B cell (primary cell): ENCODE measurements at regions not wholly inside any gene's neighbourhood (a gene's known extent, or its start where the extent isn't known, plus 50 kb on each side); places are given as distances from the start of the nearest gene placed in this dataset.

Source experiments
- ATAC-seq: fragments of 200-7000 bp; cut with Tn5 transposase; one replicate; pipeline ENCODE4 v1.10.0; 2021; ENCODE audit warnings: low read depth, mild to moderate bottlenecking, moderate number of reproducible peaks, moderate library complexity
- CTCF ChIA-PET: fragments of 350-600 bp; sonication (Branson Sonifier 250); formaldehyde crosslinking; loops from one replicate; lab custom pipeline; 2021; ENCODE audit warnings: antibody characterized with exemption, inconsistent platforms; lab: Charles Lee
- POLR2A ChIA-PET: fragments of 350-600 bp; sonication (Branson Sonifier 250); formaldehyde crosslinking; loops from one replicate; lab custom pipeline; 2021; ENCODE audit warnings: antibody characterized with exemption; lab: Charles Lee
- DNase-seq: peaks from one replicate; pipeline ENCODE4 v3.0.0; 2013
- H2AFZ ChIP-seq: 2 replicates; pipeline ENCODE4 v1.6.1; 2012; ENCODE audit warnings: mild to moderate bottlenecking, low read depth, low read length; ENCODE audit not compliant: insufficient read depth, poor library complexity, severe bottlenecking
- H3K27ac ChIP-seq, 2 donors: 1 replicate in 1 of 2; 2 replicates in 1 of 2; pipeline ENCODE4 v1.5.1; 2012 to 2013; ENCODE audit warnings: low read length in 2 of 2, mild to moderate bottlenecking in 2 of 2, moderate library complexity in 1 of 2
- H3K27me3 ChIP-seq, 4 experiments: fragments of 200-600 bp in 1 of 4; sonication (generic) in 1 of 4; replicated peaks in 1 of 4; 1 replicate in 2 of 4; 2 replicates in 2 of 4; pipeline versions ENCODE4 v1.6.1 to v1.7.0; 2013 to 2016; ENCODE audit warnings: low read length in 3 of 4, mild to moderate bottlenecking in 2 of 4, mixed read lengths in 1 of 4, moderate library complexity in 1 of 4; ENCODE audit not compliant: insufficient read depth in 4 of 4, control insufficient read depth in 3 of 4; ENCODE audit errors: control extremely low read depth in 1 of 4
- H3K36me3 ChIP-seq, 2 experiments: replicated peaks in 1 of 2; 1 replicate in 1 of 2; 2 replicates in 1 of 2; pipeline versions ENCODE4 v1.6.1 to v1.7.1; 2013; ENCODE audit warnings: low read length in 1 of 2; ENCODE audit not compliant: insufficient read depth in 2 of 2, control insufficient read depth in 1 of 2; ENCODE audit errors: control extremely low read depth in 1 of 2, extremely low read depth in 1 of 2
- H3K4me1 ChIP-seq, 2 donors: fragments of 200-600 bp in 1 of 2; sonication (generic) in 1 of 2; 1 replicate in 1 of 2; 2 replicates in 1 of 2; pipeline versions ENCODE4 v1.5.1 to v1.6.1; 2013 to 2017; ENCODE audit warnings: low read length in 2 of 2; ENCODE audit not compliant: control insufficient read depth in 2 of 2, insufficient read depth in 2 of 2
- H3K4me2 ChIP-seq: replicated peaks from 2 replicates; pipeline ENCODE3; 2012; ENCODE audit warnings: mild to moderate bottlenecking, low read depth, low read length; ENCODE audit not compliant: poor library complexity, severe bottlenecking
- H3K4me3 ChIP-seq, 5 experiments: fragments of 200-600 bp in 1 of 5; sonication (generic) in 1 of 5; 1 replicate in 3 of 5; 2 replicates in 2 of 5; pipeline versions ENCODE4 v1.5.1 to v1.7.0; 2011 to 2016; ENCODE audit warnings: low read length in 4 of 5, mild to moderate bottlenecking in 4 of 5, low read depth in 2 of 5, control low read depth in 1 of 5, moderate library complexity in 1 of 5; ENCODE audit not compliant: insufficient read depth in 1 of 5; ENCODE audit errors: control extremely low read depth in 1 of 5, extremely low read depth in 1 of 5
- H3K79me2 ChIP-seq: fragments of 200-600 bp; sonication (generic); one replicate; pipeline ENCODE4 v1.6.0; 2016; ENCODE audit warnings: low read length; ENCODE audit not compliant: control insufficient read depth, insufficient read depth
- H3K9ac ChIP-seq: fragments of 200-600 bp; sonication (generic); 2 replicates; pipeline ENCODE4 v1.6.1; 2017; ENCODE audit warnings: mild to moderate bottlenecking, low read length, moderate library complexity
- H3K9me3 ChIP-seq, 3 donors: one replicate each; pipeline versions ENCODE4 v1.6.1 to v1.7.1; 2013; ENCODE audit warnings: low read length in 2 of 3; ENCODE audit not compliant: control insufficient read depth in 2 of 3, insufficient read depth in 1 of 3; ENCODE audit errors: control extremely low read depth in 1 of 3
- H4K20me1 ChIP-seq: 2 replicates; pipeline ENCODE4 v1.6.0; 2012; ENCODE audit warnings: mild to moderate bottlenecking, low read length; ENCODE audit not compliant: insufficient read depth, control insufficient read depth, poor library complexity, severe bottlenecking
- H3K27ac Mint-ChIP-seq: one replicate; pipeline ENCODE4 v1.8.0; 2021; ENCODE audit warnings: mixed read lengths
- H3K27me3 Mint-ChIP-seq: one replicate; pipeline ENCODE4 v1.8.0; 2021; ENCODE audit warnings: mixed read lengths
- H3K4me1 Mint-ChIP-seq: one replicate; pipeline ENCODE4 v1.8.0; 2021; ENCODE audit warnings: mixed read lengths
- H3K4me3 Mint-ChIP-seq: one replicate; pipeline ENCODE4 v1.8.0; 2021; ENCODE audit warnings: mixed read lengths
- H3K9me3 Mint-ChIP-seq: one replicate; pipeline ENCODE4 v1.8.0; 2022; ENCODE audit warnings: mixed read lengths; ENCODE audit not compliant: insufficient read depth
- CTCF ChIP-seq: fragments of 200-600 bp; IDR thresholded peaks from one replicate; pipeline ENCODE4 v1.8.0; 2022; ENCODE audit warnings: antibody characterized with exemption, mild to moderate bottlenecking
- EZH2 ChIP-seq: IDR thresholded peaks from 2 replicates; pipeline ENCODE4 v1.6.1; 2012; ENCODE audit warnings: borderline replicate concordance, low read depth, mild to moderate bottlenecking, moderate library complexity, low read length; ENCODE audit not compliant: insufficient read depth, poor library complexity, severe bottlenecking
- WGBS: methylation state at CpG from one replicate; pipeline ENCODE4 v1.1.5; 2013; ENCODE audit warnings: missing lambda C conversion rate; ENCODE audit not compliant: insufficient coverage; 5-methylcytosine and 5-hydroxymethylcytosine counted together
- intact Hi-C: fragments of 100-400 bp; cut with micrococcal nuclease; formaldehyde crosslinking; loops from one replicate; pipeline ENCODE4 v1.10.0; 2022

- Histone ChIP-seq H3K4me1 (no peaks in the 10 kb centered on the region), H2AFZ (no peak overlapping the region), H4K20me1 (no peaks in the 10 kb centered on the region), H3K79me2 (no peaks in the 10 kb centered on the region), H3K9ac (no peak overlapping the region), H3K27ac (no peak overlapping the region), H3K36me3 (no peaks in the 10 kb centered on the region), H3K4me2 (no peak overlapping the region), H3K9me3 (no peaks in the 10 kb centered on the region), H3K4me3 (no peak overlapping the region), H3K27me3 (no peaks in the 10 kb centered on the region)
- H3K4me1 Mint-ChIP-seq, result no peaks in the 10 kb centered on the region
- TF ChIP-seq EZH2 (no peak), CTCF (no peak)
- H3K4me3 Mint-ChIP-seq, result no peak overlapping the region
- intact Hi-C loops, result no loop called here
- no peaks in the 10 kb centered on the region for H3K9me3 Mint-ChIP-seq
- H3K27me3 Mint-ChIP-seq, result peaks cover 3% of the 10 kb centered on the region
- ChIA-PET POLR2A (no interaction called here), CTCF (no interaction called here)
- DNase-seq (no peak), ATAC-seq (no peak)
- H3K27ac Mint-ChIP-seq, result no peak overlapping the region
- no CpG with 5 or more reads among the region's 1 CpG for WGBS
These were observed 126.5 kb downstream of the SLIT2 start for GRCh38 chr4:20378181-20378580.

GRCh38 chr4:20381005-20381404 lies 129.3 kb downstream of the SLIT2 start:
- ChIA-PET POLR2A (no interaction called here), CTCF (no interaction called here)
- intact Hi-C loops, result no loop called here
- Mint-ChIP-seq H3K27me3 (peaks cover 3% of the 10 kb centered on the region), H3K27ac (no peak overlapping the region), H3K9me3 (no peaks in the 10 kb centered on the region), H3K4me3 (no peak overlapping the region), H3K4me1 (no peaks in the 10 kb centered on the region)
- Histone ChIP-seq H3K36me3 (no peaks in the 10 kb centered on the region), H3K27ac (no peak overlapping the region), H3K4me2 (no peak overlapping the region), H3K9me3 (no peaks in the 10 kb centered on the region), H4K20me1 (no peaks in the 10 kb centered on the region), H3K9ac (no peak overlapping the region), H2AFZ (no peak overlapping the region), H3K27me3 (no peaks in the 10 kb centered on the region), H3K4me3 (no peak overlapping the region), H3K4me1 (no peaks in the 10 kb centered on the region), H3K79me2 (no peaks in the 10 kb centered on the region)
- no peak for TF ChIP-seq EZH2
- TF ChIP-seq CTCF, result no peak
- WGBS, result 100% methylated on average over 2 of the region's 9 CpGs
- no peak for ATAC-seq
- DNase-seq, result no peak
